D721Med (cell line): ENCODE measurements at regions not wholly inside any gene's neighbourhood (a gene's known extent, or its start where the extent isn't known, plus 50 kb on each side); places are given as distances from the start of the nearest gene placed in this dataset.

Experiments
- DNase-seq: peaks from one replicate; pipeline ENCODE4 v3.0.0; 2011; ENCODE audit warnings: low spot score; ENCODE audit not compliant: insufficient read length
- FAIRE-seq: peaks from 2 replicates; lab custom pipeline; 2011; peaks lifted over from hg19 to GRCh38; lab: Jason Lieb, UNC
- CTCF ChIP-seq: IDR thresholded peaks from 2 replicates; pipeline ENCODE4 v1.5.1; 2012; ENCODE audit warnings: mild to moderate bottlenecking, control low read depth; ENCODE audit not compliant: insufficient read depth; ENCODE audit errors: missing control alignments

DNA sequence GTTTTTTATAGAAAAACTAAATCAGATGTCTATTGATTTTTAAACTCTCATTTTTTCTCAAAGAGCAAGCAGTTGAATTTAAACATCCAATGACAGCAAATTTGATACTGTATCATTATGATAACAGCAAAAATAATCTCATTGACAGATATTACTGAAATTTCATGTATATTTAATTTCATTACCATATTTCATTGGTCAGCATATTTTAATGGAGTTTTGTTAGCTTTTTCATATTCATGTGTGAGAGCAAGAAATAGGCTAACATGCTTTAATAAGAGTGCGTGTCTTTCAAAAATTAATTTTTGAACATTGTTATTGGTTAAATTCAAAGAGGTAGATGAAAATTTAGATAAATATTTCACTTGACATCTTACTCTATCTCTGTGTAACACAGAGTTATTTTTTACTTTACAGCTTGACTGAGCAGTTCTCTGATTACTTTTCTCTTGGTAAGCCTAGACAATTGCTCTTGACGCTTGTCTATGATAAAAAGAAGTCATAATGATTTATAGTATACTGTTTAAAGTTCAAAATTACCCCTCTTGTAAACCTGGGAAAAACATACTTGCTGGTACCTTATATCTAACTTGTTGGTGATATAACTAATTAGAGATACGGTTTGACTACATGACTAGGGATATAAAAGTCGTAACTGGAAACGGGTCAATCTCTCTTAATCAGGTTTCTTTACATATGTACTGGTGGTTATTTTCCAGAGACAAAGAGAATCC, 732.3 kb upstream of the NCAM2 start:
- FAIRE-seq: no peak
- no peak for TF ChIP-seq CTCF
- DNase-seq: no peak

- FAIRE-seq: no peak
- TF ChIP-seq CTCF: no peak
- no peak for DNase-seq
Measured at GRCh38 chr21:20266441-20266710, 731.8 kb upstream of the NCAM2 start.

GRCh38 chr21:20270365-20271055, 727.7 kb upstream of the NCAM2 start:
- FAIRE-seq (no peak), DNase-seq (no peak)
- TF ChIP-seq CTCF: no peak

DNA sequence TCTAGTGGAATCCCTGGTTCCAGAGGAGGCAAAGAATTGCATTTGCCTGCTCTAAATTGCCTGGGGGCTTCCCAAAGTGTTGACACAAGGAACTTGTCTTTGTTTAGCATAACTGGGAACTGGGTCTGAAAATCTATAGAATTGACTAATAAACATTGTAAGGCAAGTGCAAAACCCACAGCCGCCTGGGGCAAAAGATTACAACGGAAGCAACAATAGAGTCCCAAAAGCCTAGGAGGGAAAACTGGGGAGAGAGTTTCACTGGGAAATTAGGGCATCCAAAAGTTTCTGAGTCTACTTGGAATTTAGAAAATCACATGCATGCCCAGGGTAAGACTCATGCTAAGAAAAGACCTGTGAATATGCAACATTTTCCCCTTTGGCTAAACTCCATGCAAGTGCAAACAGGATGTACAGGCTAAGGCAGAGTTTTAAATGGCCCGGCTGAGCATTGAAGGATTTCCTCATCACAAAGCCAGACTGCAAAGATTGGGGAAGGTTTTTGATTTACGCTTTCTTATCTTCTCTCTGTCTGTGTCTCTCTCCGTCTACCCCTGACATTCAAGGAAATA, 725.3 kb upstream of the NCAM2 start:
- no peak for DNase-seq
- FAIRE-seq: no peak
- TF ChIP-seq CTCF: no peak

DNA sequence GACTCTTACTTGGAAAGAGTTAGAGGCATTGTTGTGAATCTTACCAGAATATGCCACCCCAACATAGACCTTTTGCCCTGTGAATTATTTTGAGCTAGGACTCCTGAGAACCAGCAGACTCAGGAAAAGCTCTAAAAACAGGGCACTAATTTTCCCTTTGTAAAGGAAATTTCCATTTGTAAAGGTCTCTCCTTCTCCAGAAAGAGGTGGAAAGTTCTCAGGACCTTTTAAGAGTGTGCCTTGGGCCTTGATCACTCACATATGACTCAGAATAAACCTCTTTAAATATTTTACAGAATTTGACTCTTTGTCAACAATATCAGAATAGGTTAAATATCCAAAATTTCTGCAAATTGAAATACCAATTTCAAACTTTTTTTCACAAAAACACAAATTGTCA, 721.8 kb upstream of the NCAM2 start:
- DNase-seq: no peak
- no peak for FAIRE-seq

GRCh38 chr21:20276954-20277353, 721.3 kb upstream of the NCAM2 start:
- no peak for DNase-seq
- no peak for FAIRE-seq
- TF ChIP-seq CTCF: no peak

More for the DNA sequence above, 721.8 kb upstream of the NCAM2 start:
- no peak for TF ChIP-seq CTCF

GRCh38 chr21:20283836-20284235, 714.4 kb upstream of the NCAM2 start:
- TF ChIP-seq CTCF: no peak
- FAIRE-seq: no peak
- DNase-seq: no peak
